Esophagus squamous epithelium (tissue), 4 donors: ENCODE measurements at regions not wholly inside any gene's neighbourhood (a gene's known extent, or its start where the extent isn't known, plus 50 kb on each side); places are given as distances from the start of the nearest gene placed in this dataset.

Source experiments
- POLR2A ChIP-seq, 4 donors: fragments of 450-650 bp; IDR thresholded peaks; one replicate each; pipeline ENCODE4 v1.6.1; 2017; ENCODE audit warnings: antibody characterized with exemption in 4 of 4, mild to moderate bottlenecking in 4 of 4, moderate library complexity in 3 of 4
- TF ChIP-seq, protein P1 (sequence below), 6 experiments: fragments of 450-650 bp in 4 of 6; fragments of 200-600 bp in 2 of 6; sonication (generic) in 2 of 6; IDR thresholded peaks; one replicate each; pipeline ENCODE4 v1.5.1; 2016 to 2019; ENCODE audit warnings: antibody characterized with exemption in 6 of 6, mild to moderate bottlenecking in 4 of 6, moderate library complexity in 4 of 6

DNA sequence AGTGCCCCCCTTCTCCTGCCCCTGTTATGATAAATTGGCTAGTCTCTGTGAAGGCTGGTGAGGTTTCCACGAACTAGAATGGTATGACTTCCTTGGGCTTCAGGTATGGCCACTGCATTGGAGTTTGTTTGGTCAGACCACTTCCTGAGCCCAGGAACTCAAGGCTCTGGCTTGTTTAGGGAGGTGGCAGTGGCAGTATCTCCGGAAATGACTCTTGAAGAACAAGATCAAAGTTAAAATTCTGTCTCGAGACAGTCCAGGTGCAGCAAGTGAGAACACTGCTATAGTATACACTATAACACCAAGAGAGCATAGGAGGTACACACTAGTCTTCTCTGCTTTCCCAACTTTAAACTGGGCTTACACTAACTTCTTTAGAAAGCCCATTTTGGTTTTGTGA lies 309.1 kb downstream of the KLF12 start:
- TF ChIP-seq, protein P1, sequence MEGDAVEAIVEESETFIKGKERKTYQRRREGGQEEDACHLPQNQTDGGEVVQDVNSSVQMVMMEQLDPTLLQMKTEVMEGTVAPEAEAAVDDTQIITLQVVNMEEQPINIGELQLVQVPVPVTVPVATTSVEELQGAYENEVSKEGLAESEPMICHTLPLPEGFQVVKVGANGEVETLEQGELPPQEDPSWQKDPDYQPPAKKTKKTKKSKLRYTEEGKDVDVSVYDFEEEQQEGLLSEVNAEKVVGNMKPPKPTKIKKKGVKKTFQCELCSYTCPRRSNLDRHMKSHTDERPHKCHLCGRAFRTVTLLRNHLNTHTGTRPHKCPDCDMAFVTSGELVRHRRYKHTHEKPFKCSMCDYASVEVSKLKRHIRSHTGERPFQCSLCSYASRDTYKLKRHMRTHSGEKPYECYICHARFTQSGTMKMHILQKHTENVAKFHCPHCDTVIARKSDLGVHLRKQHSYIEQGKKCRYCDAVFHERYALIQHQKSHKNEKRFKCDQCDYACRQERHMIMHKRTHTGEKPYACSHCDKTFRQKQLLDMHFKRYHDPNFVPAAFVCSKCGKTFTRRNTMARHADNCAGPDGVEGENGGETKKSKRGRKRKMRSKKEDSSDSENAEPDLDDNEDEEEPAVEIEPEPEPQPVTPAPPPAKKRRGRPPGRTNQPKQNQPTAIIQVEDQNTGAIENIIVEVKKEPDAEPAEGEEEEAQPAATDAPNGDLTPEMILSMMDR (IDR thresholded peaks at IDR 0.05), result no peak
- TF ChIP-seq POLR2A (IDR thresholded peaks at IDR 0.05), result no peak
